ENCODE measurements at regions not wholly inside any gene's neighbourhood (a gene's known extent, or its start where the extent isn't known, plus 50 kb on each side); places are given as distances from the start of the nearest gene placed in this dataset.

- H4K8ac ChIP-seq (ENCODE audit: low read depth, low read length) = no peak overlapping the region
- H3K4me1 ChIP-seq (ENCODE audit: control insufficient read depth in 2 of 2, insufficient read depth in 1 of 2, low read depth in 1 of 2, low read length in 2 of 2) = no peaks in the 10 kb centered on the region
- H3K27ac ChIP-seq (replicated peaks; ENCODE audit: low read length) = no peak overlapping the region
- H3K27me3 ChIP-seq (ENCODE audit: control insufficient read depth in 3 of 3, insufficient read depth in 3 of 3, low read depth in 1 of 3, low read length in 3 of 3) = no peaks in the 10 kb centered on the region
- H3K9me3 ChIP-seq (replicated peaks in 1 of 2; ENCODE audit: control insufficient read depth in 2 of 2, insufficient read depth in 1 of 2, low read depth in 1 of 2, low read length in 2 of 2) = peaks cover 0 to 2% of the 10 kb centered on the region in 2 donors
- H3K4me3 ChIP-seq (ENCODE audit: low read length in 2 of 2) = no peak overlapping the region
- no peaks in the 10 kb centered on the region for H3K36me3 ChIP-seq (replicated peaks in 1 of 2; ENCODE audit: control insufficient read depth in 2 of 2, insufficient read depth in 2 of 2, low read length in 2 of 2)
- H2BK15ac ChIP-seq (ENCODE audit: low read length) = no peak overlapping the region
- no peak overlapping the region for H3K9ac ChIP-seq (ENCODE audit: low read depth, low read length, poor library complexity)
- H2BK12ac ChIP-seq (ENCODE audit: low read length) = no peak overlapping the region
- H2AFZ ChIP-seq (ENCODE audit: low read length) = no peak overlapping the region
- H3K23ac ChIP-seq (ENCODE audit: low read depth, low read length, poor library complexity) = no peak overlapping the region
- no peak overlapping the region for H3K4me2 ChIP-seq (ENCODE audit: insufficient read depth, low read length, poor library complexity, severe bottlenecking)
- no peak for DNase-seq (ENCODE audit: low spot score)
- no peak overlapping the region for H2BK5ac ChIP-seq (ENCODE audit: low read length)
- WGBS, 2 donors (ENCODE audit: extremely low coverage in 2 of 2, insufficient read length in 2 of 2, insufficient replicate concordance in 1 of 2) = no CpG with 5 or more reads among the region's 3 CpGs
- H2BK120ac ChIP-seq (ENCODE audit: low read depth, low read length) = no peak overlapping the region
- no peaks in the 10 kb centered on the region for H3K79me1 ChIP-seq (ENCODE audit: low read depth, low read length)
- H2AK5ac ChIP-seq (ENCODE audit: low read depth, low read length) = no peak overlapping the region
- no peak overlapping the region for H3K4ac ChIP-seq (ENCODE audit: low read length)
- no peak overlapping the region for H4K91ac ChIP-seq (ENCODE audit: low read depth, low read length, poor library complexity)
- H3K14ac ChIP-seq (ENCODE audit: low read length) = no peak overlapping the region
- H3K18ac ChIP-seq (ENCODE audit: low read length) = no peak overlapping the region
These were observed 425.6 kb downstream of the NR2F2 start for GRCh38 chr15:96756146-96756545.

- no peak overlapping the region for H3K4me2 ChIP-seq (ENCODE audit: insufficient read depth, low read length, poor library complexity, severe bottlenecking)
- H3K27ac ChIP-seq (replicated peaks; ENCODE audit: low read length) = no peak overlapping the region
- no peak overlapping the region for H2BK120ac ChIP-seq (ENCODE audit: low read depth, low read length)
- H3K4me1 ChIP-seq (ENCODE audit: control insufficient read depth in 2 of 2, insufficient read depth in 1 of 2, low read depth in 1 of 2, low read length in 2 of 2) = no peaks in the 10 kb centered on the region
- no peak overlapping the region for H3K9ac ChIP-seq (ENCODE audit: low read depth, low read length, poor library complexity)
- no peak overlapping the region for H2AK5ac ChIP-seq (ENCODE audit: low read depth, low read length)
- no peaks in the 10 kb centered on the region for H3K79me1 ChIP-seq (ENCODE audit: low read depth, low read length)
- no peaks in the 10 kb centered on the region for H3K36me3 ChIP-seq (replicated peaks in 1 of 2; ENCODE audit: control insufficient read depth in 2 of 2, insufficient read depth in 2 of 2, low read length in 2 of 2)
- DNase-seq (ENCODE audit: low spot score) = no peak
- H4K91ac ChIP-seq (ENCODE audit: low read depth, low read length, poor library complexity) = no peak overlapping the region
- H3K23ac ChIP-seq (ENCODE audit: low read depth, low read length, poor library complexity) = no peak overlapping the region
- H2AFZ ChIP-seq (ENCODE audit: low read length) = no peak overlapping the region
- H3K27me3 ChIP-seq (ENCODE audit: control insufficient read depth in 3 of 3, insufficient read depth in 3 of 3, low read depth in 1 of 3, low read length in 3 of 3) = no peaks in the 10 kb centered on the region
- WGBS, 2 donors (ENCODE audit: extremely low coverage in 2 of 2, insufficient read length in 2 of 2, insufficient replicate concordance in 1 of 2) = no CpG with 5 or more reads among the region's 15 CpGs
- no peak overlapping the region for H2BK15ac ChIP-seq (ENCODE audit: low read length)
- H4K8ac ChIP-seq (ENCODE audit: low read depth, low read length) = no peak overlapping the region
- H3K4ac ChIP-seq (ENCODE audit: low read length) = no peak overlapping the region
- no peak overlapping the region for H3K4me3 ChIP-seq (ENCODE audit: low read length in 2 of 2)
- H3K9me3 ChIP-seq (replicated peaks in 1 of 2; ENCODE audit: control insufficient read depth in 2 of 2, insufficient read depth in 1 of 2, low read depth in 1 of 2, low read length in 2 of 2) = peaks cover 0 to 2% of the 10 kb centered on the region in 2 donors
- no peak overlapping the region for H2BK5ac ChIP-seq (ENCODE audit: low read length)
- no peak overlapping the region for H3K14ac ChIP-seq (ENCODE audit: low read length)
- H2BK12ac ChIP-seq (ENCODE audit: low read length) = no peak overlapping the region
- H3K18ac ChIP-seq (ENCODE audit: low read length) = no peak overlapping the region
These were observed 426.2 kb downstream of the NR2F2 start for GRCh38 chr15:96756656-96757055.

GRCh38 chr15:96762566-96762965 lies 432.1 kb downstream of the NR2F2 start:
- Histone ChIP-seq H3K4me1 (ENCODE audit: control insufficient read depth in 2 of 2, insufficient read depth in 1 of 2, low read depth in 1 of 2, low read length in 2 of 2) (no peaks in the 10 kb centered on the region), H3K9ac (ENCODE audit: low read depth, low read length, poor library complexity) (no peak overlapping the region), H2BK15ac (ENCODE audit: low read length) (no peak overlapping the region), H3K4me3 (ENCODE audit: low read length in 2 of 2) (no peak overlapping the region), H3K27ac (replicated peaks; ENCODE audit: low read length) (no peak overlapping the region), H2AFZ (ENCODE audit: low read length) (no peak overlapping the region), H4K8ac (ENCODE audit: low read depth, low read length) (no peak overlapping the region), H2BK5ac (ENCODE audit: low read length) (no peak overlapping the region), H3K18ac (ENCODE audit: low read length) (no peak overlapping the region), H3K14ac (ENCODE audit: low read length) (no peak overlapping the region), H3K9me3 (replicated peaks in 1 of 2; ENCODE audit: control insufficient read depth in 2 of 2, insufficient read depth in 1 of 2, low read depth in 1 of 2, low read length in 2 of 2) (peaks cover 0 to 2% of the 10 kb centered on the region in 2 donors), H3K4ac (ENCODE audit: low read length) (no peak overlapping the region), H3K23ac (ENCODE audit: low read depth, low read length, poor library complexity) (no peak overlapping the region), H3K79me1 (ENCODE audit: low read depth, low read length) (no peaks in the 10 kb centered on the region), H2AK5ac (ENCODE audit: low read depth, low read length) (no peak overlapping the region), H3K36me3 (replicated peaks in 1 of 2; ENCODE audit: control insufficient read depth in 2 of 2, insufficient read depth in 2 of 2, low read length in 2 of 2) (no peaks in the 10 kb centered on the region), H2BK12ac (ENCODE audit: low read length) (no peak overlapping the region), H3K27me3 (ENCODE audit: control insufficient read depth in 3 of 3, insufficient read depth in 3 of 3, low read depth in 1 of 3, low read length in 3 of 3) (no peaks in the 10 kb centered on the region), H3K4me2 (ENCODE audit: insufficient read depth, low read length, poor library complexity, severe bottlenecking) (no peak overlapping the region), H2BK120ac (ENCODE audit: low read depth, low read length) (no peak overlapping the region), H4K91ac (ENCODE audit: low read depth, low read length, poor library complexity) (no peak overlapping the region)
- no peak for DNase-seq (ENCODE audit: low spot score)

DNA sequence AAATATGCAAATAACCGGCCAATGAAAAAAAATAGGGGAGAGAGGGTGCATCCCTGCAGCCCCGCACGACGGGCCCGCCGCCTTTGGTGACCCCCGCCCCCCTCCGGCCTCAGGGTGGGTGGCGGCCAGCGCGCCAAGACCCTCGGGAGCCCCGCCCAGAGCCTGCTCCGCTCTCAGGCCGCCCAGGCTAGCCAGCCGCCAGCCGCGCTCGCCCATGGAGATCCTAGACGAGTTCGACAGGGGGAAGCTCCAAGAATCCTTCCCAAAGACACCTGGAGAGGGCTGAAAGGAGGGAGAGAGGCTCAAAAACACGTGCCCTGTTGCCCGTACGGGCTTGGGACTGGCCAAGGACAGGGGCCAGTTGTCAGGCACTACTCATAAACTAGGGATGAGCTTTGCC lies 434.0 kb downstream of the NR2F2 start:
- H3K23ac ChIP-seq (ENCODE audit: low read depth, low read length, poor library complexity) = no peak overlapping the region
- no peak overlapping the region for H2BK5ac ChIP-seq (ENCODE audit: low read length)
- H3K4me1 ChIP-seq (ENCODE audit: control insufficient read depth in 2 of 2, insufficient read depth in 1 of 2, low read depth in 1 of 2, low read length in 2 of 2) = no peaks in the 10 kb centered on the region
- H3K27ac ChIP-seq (replicated peaks; ENCODE audit: low read length) = no peak overlapping the region
- no peak overlapping the region for H3K4me2 ChIP-seq (ENCODE audit: insufficient read depth, low read length, poor library complexity, severe bottlenecking)
- no peak overlapping the region for H4K91ac ChIP-seq (ENCODE audit: low read depth, low read length, poor library complexity)
- H3K14ac ChIP-seq (ENCODE audit: low read length) = no peak overlapping the region
- H3K4ac ChIP-seq (ENCODE audit: low read length) = no peak overlapping the region
- H3K4me3 ChIP-seq (ENCODE audit: low read length in 2 of 2) = no peak overlapping the region
- no peaks in the 10 kb centered on the region for H3K79me1 ChIP-seq (ENCODE audit: low read depth, low read length)
- no peak overlapping the region for H2BK120ac ChIP-seq (ENCODE audit: low read depth, low read length)
- no peak overlapping the region for H3K9ac ChIP-seq (ENCODE audit: low read depth, low read length, poor library complexity)
- no peaks in the 10 kb centered on the region for H3K27me3 ChIP-seq (ENCODE audit: control insufficient read depth in 3 of 3, insufficient read depth in 3 of 3, low read depth in 1 of 3, low read length in 3 of 3)
- no peaks in the 10 kb centered on the region for H3K9me3 ChIP-seq (replicated peaks in 1 of 2; ENCODE audit: control insufficient read depth in 2 of 2, insufficient read depth in 1 of 2, low read depth in 1 of 2, low read length in 2 of 2)
- no CpG with 5 or more reads among the region's 24 CpGs for WGBS, 2 donors (ENCODE audit: extremely low coverage in 2 of 2, insufficient read length in 2 of 2, insufficient replicate concordance in 1 of 2)
- no peaks in the 10 kb centered on the region for H3K36me3 ChIP-seq (replicated peaks in 1 of 2; ENCODE audit: control insufficient read depth in 2 of 2, insufficient read depth in 2 of 2, low read length in 2 of 2)
- H4K8ac ChIP-seq (ENCODE audit: low read depth, low read length) = no peak overlapping the region
- no peak overlapping the region for H2AK5ac ChIP-seq (ENCODE audit: low read depth, low read length)
- H2BK12ac ChIP-seq (ENCODE audit: low read length) = no peak overlapping the region
- peak overlapping the region; percentile 32 for H2BK15ac ChIP-seq (ENCODE audit: low read length)
- peak overlapping the region; percentile 12 for H3K18ac ChIP-seq (ENCODE audit: low read length)
- H2AFZ ChIP-seq (ENCODE audit: low read length) = no peak overlapping the region
- DNase-seq (ENCODE audit: low spot score) = no peak
